Right atrium auricular region (tissue), 2 donors: ENCODE measurements at regions not wholly inside any gene's neighbourhood (a gene's known extent, or its start where the extent isn't known, plus 50 kb on each side); places are given as distances from the start of the nearest gene placed in this dataset.

Experiments used
- DNase-seq: peaks from one replicate; pipeline ENCODE4 v3.0.0-alpha.2; 2019; ENCODE audit warnings: low spot score
- H3K27ac ChIP-seq, 2 donors: fragments of 200-600 bp; sonication (generic); 1 replicate in 1 of 2; 2 replicates in 1 of 2; pipeline ENCODE4 v1.5.1; 2016 to 2019
- H3K27me3 ChIP-seq, 2 donors: fragments of 200-600 bp; sonication (generic); one replicate each; pipeline versions ENCODE4 v1.5.1 to v1.6.0; 2017 to 2019
- H3K36me3 ChIP-seq: fragments of 200-600 bp; sonication (generic); one replicate; pipeline ENCODE4 v1.5.1; 2016
- H3K4me1 ChIP-seq, 2 donors: fragments of 200-600 bp; sonication (generic); one replicate each; pipeline versions ENCODE4 v1.5.1 to v1.6.0; 2017 to 2019
- H3K4me3 ChIP-seq, 2 donors: fragments of 200-600 bp; sonication (generic); 1 replicate in 1 of 2; 2 replicates in 1 of 2; pipeline ENCODE4 v1.5.1; 2017 to 2019; ENCODE audit warnings: mild to moderate bottlenecking in 1 of 2, moderate library complexity in 1 of 2
- H3K9me3 ChIP-seq, 2 donors: fragments of 200-600 bp; sonication (generic); one replicate each; pipeline ENCODE4 v1.5.1; 2019
- CTCF ChIP-seq, 2 donors: fragments of 200-600 bp; sonication (generic); IDR thresholded peaks; one replicate each; pipeline ENCODE4 v1.5.1; 2019; ENCODE audit warnings: antibody characterized with exemption in 2 of 2

GRCh38 chrX:121254336-121254735 lies 206.9 kb downstream of the GLUD2 start:
- H3K36me3 ChIP-seq, result no peaks in the 10 kb centered on the region
- H3K9me3 ChIP-seq, result no peaks in the 10 kb centered on the region
- no peaks in the 10 kb centered on the region for H3K4me1 ChIP-seq
- no peak for DNase-seq
- TF ChIP-seq CTCF (IDR thresholded peaks at IDR 0.05), result no peak
- no peak overlapping the region for H3K4me3 ChIP-seq
- H3K27ac ChIP-seq, result no peak overlapping the region
- no peaks in the 10 kb centered on the region for H3K27me3 ChIP-seq

DNA sequence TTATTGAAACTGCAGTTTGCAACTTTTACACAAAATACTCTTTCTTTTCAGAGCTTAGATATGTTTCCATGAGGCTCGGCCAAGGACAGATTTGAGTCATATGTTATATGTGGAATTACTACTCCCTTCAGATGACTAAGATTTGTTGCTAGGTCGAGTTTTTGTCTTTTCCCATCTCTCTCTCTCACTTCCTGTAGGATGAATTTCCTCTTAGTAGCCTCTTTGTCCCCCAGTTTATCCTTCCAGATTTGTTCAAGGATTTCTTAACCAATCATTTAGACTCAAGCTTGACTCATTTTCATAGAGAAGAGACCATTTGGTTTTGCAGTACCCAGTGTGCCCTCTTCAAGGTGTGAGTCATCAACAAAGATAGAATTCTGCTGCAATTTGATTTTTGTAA lies 209.2 kb downstream of the GLUD2 start:
- no peak overlapping the region for H3K27ac ChIP-seq
- no peaks in the 10 kb centered on the region for H3K9me3 ChIP-seq
- H3K4me3 ChIP-seq, result no peak overlapping the region
- no peak for DNase-seq
- H3K36me3 ChIP-seq, result no peaks in the 10 kb centered on the region
- H3K27me3 ChIP-seq, result no peaks in the 10 kb centered on the region
- no peak for TF ChIP-seq CTCF (IDR thresholded peaks at IDR 0.05)
- no peaks in the 10 kb centered on the region for H3K4me1 ChIP-seq

DNA sequence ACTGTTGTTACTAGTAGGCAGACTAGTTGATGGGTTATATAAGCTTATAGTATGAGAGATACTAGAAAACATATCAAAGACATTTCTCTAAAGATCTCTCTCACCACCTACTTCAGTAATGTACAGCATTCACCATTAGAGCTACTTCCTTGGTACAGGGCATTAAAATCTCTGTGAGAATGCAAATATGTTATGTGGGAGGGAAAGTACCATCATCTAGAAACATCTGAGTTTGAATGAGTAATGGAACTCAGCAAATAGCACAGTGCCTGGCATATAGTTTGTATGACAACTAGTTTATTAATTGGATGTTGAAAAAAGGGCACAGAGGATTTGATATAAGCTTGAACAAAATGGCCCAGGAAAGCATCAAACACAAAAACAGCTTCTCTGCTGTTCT lies 211.1 kb downstream of the GLUD2 start:
- H3K9me3 ChIP-seq, result no peaks in the 10 kb centered on the region
- H3K4me3 ChIP-seq, result no peak overlapping the region
- no peak overlapping the region for H3K27ac ChIP-seq
- H3K27me3 ChIP-seq, result no peaks in the 10 kb centered on the region
- no peak for DNase-seq
- no peak for TF ChIP-seq CTCF (IDR thresholded peaks at IDR 0.05)
- H3K4me1 ChIP-seq, result no peaks in the 10 kb centered on the region
- H3K36me3 ChIP-seq, result no peaks in the 10 kb centered on the region

DNA sequence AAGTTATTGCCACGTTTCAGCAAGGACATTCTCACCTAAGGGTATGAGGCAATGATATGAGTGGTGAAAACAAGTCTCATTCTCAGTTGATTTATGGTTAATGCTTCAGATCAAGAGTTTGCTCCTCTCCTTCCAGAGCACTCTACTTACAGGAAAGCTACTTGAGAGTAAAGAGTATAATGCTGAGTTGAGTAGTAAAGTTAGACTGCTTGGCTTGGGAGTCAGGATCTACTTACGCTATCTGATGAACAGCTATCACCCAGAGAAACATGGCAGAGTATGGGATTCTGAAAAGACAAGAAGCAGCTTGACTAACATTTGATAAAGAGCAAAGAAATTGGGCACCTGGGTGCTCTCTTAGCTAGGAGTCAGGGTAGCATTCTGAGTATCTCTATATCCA lies 211.8 kb downstream of the GLUD2 start:
- Histone ChIP-seq H3K4me1 (no peaks in the 10 kb centered on the region), H3K4me3 (no peak overlapping the region), H3K36me3 (no peaks in the 10 kb centered on the region), H3K27ac (no peak overlapping the region), H3K27me3 (no peaks in the 10 kb centered on the region), H3K9me3 (no peaks in the 10 kb centered on the region)
- DNase-seq, result no peak
- TF ChIP-seq CTCF (IDR thresholded peaks at IDR 0.05), result no peak

DNA sequence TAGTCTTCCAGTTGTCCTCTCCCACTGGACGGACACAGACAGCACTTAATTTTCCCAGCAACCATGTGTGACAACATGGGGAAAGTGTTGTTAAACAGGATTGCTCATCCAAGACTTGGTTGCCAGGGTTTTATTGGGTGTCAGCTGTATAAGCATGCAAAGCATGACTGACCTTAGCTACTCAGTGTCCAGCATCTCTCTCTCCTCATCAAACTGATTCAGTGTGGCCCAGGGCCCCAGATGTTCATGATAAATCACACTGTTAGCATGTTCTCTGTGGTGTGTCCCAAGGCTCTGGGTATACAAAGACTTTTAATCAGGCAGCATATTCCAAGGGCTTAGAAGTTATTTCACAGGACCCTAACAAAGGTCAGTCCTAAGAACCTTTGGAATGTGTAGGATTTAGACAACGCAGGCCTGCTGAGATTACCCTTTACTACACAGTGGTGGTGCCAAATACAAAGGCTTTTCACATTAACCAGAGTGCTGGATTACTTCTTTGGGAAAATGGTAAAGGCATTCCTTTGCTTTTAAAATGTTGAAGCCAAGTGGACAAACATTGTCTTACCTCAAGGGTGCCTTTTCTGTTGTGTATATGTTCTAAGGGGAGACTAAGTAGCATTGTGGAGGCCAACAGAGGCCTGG lies 213.3 kb downstream of the GLUD2 start:
- H3K9me3 ChIP-seq, result no peaks in the 10 kb centered on the region
- no peak for DNase-seq

More for the DNA sequence above, 213.3 kb downstream of the GLUD2 start:
- Histone ChIP-seq H3K4me3 (no peak overlapping the region), H3K27me3 (no peaks in the 10 kb centered on the region), H3K4me1 (no peaks in the 10 kb centered on the region), H3K36me3 (no peaks in the 10 kb centered on the region), H3K27ac (no peak overlapping the region)
- no peak for TF ChIP-seq CTCF (IDR thresholded peaks at IDR 0.05)
